ENCODE measurements at regions not wholly inside any gene's neighbourhood (a gene's known extent, or its start where the extent isn't known, plus 50 kb on each side); places are given as distances from the start of the nearest gene placed in this dataset.

- no peak for TF ChIP-seq EP300 (IDR thresholded peaks at IDR 0.05)
- TF ChIP-seq POLR2AphosphoS5 (IDR thresholded peaks at IDR 0.05), result no peak
- no peak for TF ChIP-seq CTCF (IDR thresholded peaks at IDR 0.05)
- no peak for TF ChIP-seq POLR2A (IDR thresholded peaks at IDR 0.05)
- Histone ChIP-seq H3K4me1 (no peaks in the 10 kb centered on the region), H3K4me3 (no peak overlapping the region), H3K9me3 (no peaks in the 10 kb centered on the region), H3K36me3 (no peaks in the 10 kb centered on the region), H3K27ac (no peak overlapping the region), H3K27me3 (no peaks in the 10 kb centered on the region)
- no peak for DNase-seq
- intact Hi-C loops (cut with DNase I), result no loop called here
- WGBS, 2 donors, result 21 to 34% methylated on average over 1 of the region's 1 CpG
Observed at GRCh38 chr22:34975721-34976120, 90.2 kb upstream of the ISX start.

GRCh38 chr22:34976474-34976873 lies 89.5 kb upstream of the ISX start:
- Histone ChIP-seq H3K9me3 (no peaks in the 10 kb centered on the region), H3K36me3 (no peaks in the 10 kb centered on the region), H3K27me3 (no peaks in the 10 kb centered on the region), H3K4me3 (no peak overlapping the region), H3K27ac (no peak overlapping the region), H3K4me1 (no peaks in the 10 kb centered on the region)
- intact Hi-C loops (cut with DNase I), result no loop called here
- no peak for DNase-seq
- WGBS, 2 donors, result 82 to 85% methylated on average over 4 of the region's 4 CpGs
- TF ChIP-seq EP300 (IDR thresholded peaks at IDR 0.05), result no peak
- no peak for TF ChIP-seq POLR2AphosphoS5 (IDR thresholded peaks at IDR 0.05)
- no peak for TF ChIP-seq POLR2A (IDR thresholded peaks at IDR 0.05)
- no peak for TF ChIP-seq CTCF (IDR thresholded peaks at IDR 0.05)

GRCh38 chr22:34976886-34977285 lies 89.1 kb upstream of the ISX start:
- H3K9me3 ChIP-seq, result no peaks in the 10 kb centered on the region
- H3K27ac ChIP-seq, result no peak overlapping the region
- no peak for TF ChIP-seq POLR2A (IDR thresholded peaks at IDR 0.05)
- no peak for TF ChIP-seq CTCF (IDR thresholded peaks at IDR 0.05)
- no peak for TF ChIP-seq EP300 (IDR thresholded peaks at IDR 0.05)
- TF ChIP-seq POLR2AphosphoS5 (IDR thresholded peaks at IDR 0.05), result no peak
- H3K27me3 ChIP-seq, result no peaks in the 10 kb centered on the region
- no peaks in the 10 kb centered on the region for H3K36me3 ChIP-seq
- DNase-seq, result no peak
- intact Hi-C loops (cut with DNase I), result no loop called here
- no peak overlapping the region for H3K4me3 ChIP-seq
- WGBS, 2 donors, result 59 to 76% methylated on average over 2 of the region's 2 CpGs
- H3K4me1 ChIP-seq, result no peaks in the 10 kb centered on the region

- peaks cover 0 to 12% (median 5%) of the 10 kb centered on the region in 4 donors for H3K9me3 ChIP-seq
- intact Hi-C loops (cut with DNase I), result no loop called here
Observed at GRCh38 chr22:34986523-34986922, 79.4 kb upstream of the ISX start.

More at GRCh38 chr22:34986523-34986922, 79.4 kb upstream of the ISX start:
- no peak for DNase-seq
- H3K27me3 ChIP-seq, result no peaks in the 10 kb centered on the region
- H3K27ac ChIP-seq, result no peak overlapping the region
- 68 to 75% methylated on average over 1 of the region's 1 CpG for WGBS, 2 donors
- H3K4me3 ChIP-seq, result no peak overlapping the region
- H3K36me3 ChIP-seq, result no peaks in the 10 kb centered on the region
- H3K4me1 ChIP-seq, result no peaks in the 10 kb centered on the region
- TF ChIP-seq POLR2AphosphoS5 (IDR thresholded peaks at IDR 0.05) (no peak), POLR2A (IDR thresholded peaks at IDR 0.05) (no peak), EP300 (IDR thresholded peaks at IDR 0.05) (no peak), CTCF (IDR thresholded peaks at IDR 0.05) (no peak)
